HepG2 (cell line): ENCODE measurements at regions not wholly inside any gene's neighbourhood (a gene's known extent, or its start where the extent isn't known, plus 50 kb on each side); places are given as distances from the start of the nearest gene placed in this dataset.

ENCODE experiments used
- ATAC-seq: fragments of 200-7000 bp; cut with Tn5 transposase; 3 replicates; pipeline ENCODE4 v1.9.1; 2020; ENCODE audit warnings: mild to moderate bottlenecking, moderate library complexity
- BruUV-seq: library from RNA; stranded (reverse); fragments of 400-500 nt; replicated peaks from 2 replicates; lab custom pipeline; 2021; lab: Mats Ljungman, UMichigan
- CTCF ChIA-PET: fragments of 300-600 bp; formaldehyde crosslinking; extraction: SDS; loops from one replicate; lab custom pipeline; 2021; ENCODE audit warnings: low total read pairs, inconsistent platforms, low intra/inter-chr PET ratio; lab: Yijun Ruan, JAX
- POLR2A ChIA-PET: fragments of 350-600 bp; sonication (Branson Sonifier 250); formaldehyde crosslinking; loops from one replicate; lab custom pipeline; 2020; ENCODE audit warnings: antibody characterized with exemption, inconsistent platforms; lab: Yijun Ruan, JAX
- DNase-seq: peaks from one replicate; pipeline ENCODE4 v3.0.0-alpha.2; 2015; ENCODE audit warnings: low spot score
- FAIRE-seq: peaks from 3 replicates; lab custom pipeline; 2011; peaks lifted over from hg19 to GRCh38; lab: Jason Lieb, UNC
- H2AFZ ChIP-seq: one replicate; pipeline ENCODE4 v1.6.1; 2011; ENCODE audit warnings: low read length, inconsistent platforms
- H3K27ac ChIP-seq: fragments of 300-600 bp; 3 replicates; pipeline ENCODE4 v1.8.0; 2011; ENCODE audit warnings: mixed run types, mild to moderate bottlenecking, mixed read lengths, low read length, inconsistent platforms; ENCODE audit not compliant: insufficient read depth; ENCODE audit errors: extremely low read length
- H3K27me3 ChIP-seq, 2 experiments: fragments of 200-600 bp in 1 of 2; 2 replicates in 1 of 2; 3 replicates in 1 of 2; pipeline versions ENCODE4 v1.6.0 to v1.8.0; 2011; ENCODE audit warnings: low read length in 2 of 2, mild to moderate bottlenecking in 2 of 2, moderate library complexity in 2 of 2, inconsistent platforms in 1 of 2; ENCODE audit not compliant: insufficient read depth in 2 of 2, control insufficient read depth in 1 of 2
- H3K36me3 ChIP-seq, 2 experiments: fragments of 200-600 bp in 1 of 2; replicated peaks in 1 of 2; 2 replicates in 1 of 2; 3 replicates in 1 of 2; pipeline versions ENCODE4 v1.5.1 to v1.8.0; 2011; ENCODE audit warnings: low read length in 2 of 2, inconsistent platforms in 1 of 2; ENCODE audit not compliant: insufficient read depth in 2 of 2, control insufficient read depth in 1 of 2
- H3K4me1 ChIP-seq: 2 replicates; pipeline ENCODE4 v1.5.1; 2012; ENCODE audit warnings: low read length, inconsistent platforms; ENCODE audit not compliant: insufficient read depth
- H3K4me2 ChIP-seq: 2 replicates; pipeline ENCODE4 v1.6.0; 2011; ENCODE audit warnings: low read depth, low read length, inconsistent platforms
- H3K4me3 ChIP-seq, 3 experiments: fragments of 200-600 bp in 1 of 3; sonication (generic), shearing (Covaris generic) in 1 of 3; replicated peaks in 1 of 3; 2 replicates each; pipeline ENCODE4 v1.5.1; 2011 to 2016; ENCODE audit warnings: low read length in 3 of 3, inconsistent platforms in 2 of 3, low read depth in 2 of 3, mild to moderate bottlenecking in 2 of 3, control low read depth in 1 of 3, mixed read lengths in 1 of 3; ENCODE audit not compliant: insufficient read depth in 1 of 3
- H3K79me2 ChIP-seq: one replicate; pipeline ENCODE4 v1.6.1; 2011; ENCODE audit warnings: low read length, inconsistent platforms; ENCODE audit not compliant: insufficient read depth
- H3K9ac ChIP-seq: 2 replicates; pipeline ENCODE4 v1.6.0; 2011; ENCODE audit warnings: mild to moderate bottlenecking, low read depth, low read length, inconsistent platforms; ENCODE audit not compliant: insufficient read depth
- H3K9me3 ChIP-seq: 2 replicates; pipeline ENCODE4 v1.5.1; 2012; ENCODE audit warnings: mild to moderate bottlenecking, low read length
- H4K20me1 ChIP-seq: 2 replicates; pipeline ENCODE4 v1.6.0; 2011; ENCODE audit warnings: inconsistent platforms, mild to moderate bottlenecking, low read length, moderate library complexity; ENCODE audit not compliant: insufficient read depth
- ARID4A ChIP-seq: sonication (generic); formaldehyde crosslinking; IDR thresholded peaks from 2 replicates; pipeline ENCODE4 v1.5.0; 2020; ENCODE audit warnings: mild to moderate bottlenecking, missing genetic modification reagents, borderline replicate concordance
- ELK4 ChIP-seq: sonication (generic); formaldehyde crosslinking; IDR thresholded peaks from 2 replicates; pipeline ENCODE4 v1.9.0; 2021; ENCODE audit warnings: missing genetic modification reagents, borderline replicate concordance
- KLF11 ChIP-seq: IDR thresholded peaks from 2 replicates; pipeline ENCODE4 v1.6.1; 2016; ENCODE audit warnings: missing compliant biosample characterization
- ZNF142 ChIP-seq: sonication (generic); formaldehyde crosslinking; IDR thresholded peaks from 2 replicates; pipeline ENCODE4 v1.4.0; 2020; ENCODE audit warnings: missing genetic modification reagents
- ZNF431 ChIP-seq: sonication (generic); formaldehyde crosslinking; IDR thresholded peaks from 2 replicates; pipeline ENCODE4 v1.9.0; 2022; ENCODE audit warnings: missing genetic modification reagents, low read depth, mild to moderate bottlenecking, borderline replicate concordance
- WGBS: methylation state at CpG from one replicate; pipeline ENCODE4 v1.1.6; 2017; ENCODE audit warnings: low lambda C conversion rate; 5-methylcytosine and 5-hydroxymethylcytosine counted together
- in situ Hi-C: cut with HindIII; loops from 2 replicates; pipeline ENCODE4 v1.10.0; 2017; ENCODE audit warnings: low pct_unique_long_range_greater_than_20kb; ENCODE audit not compliant: extremely low pct_ligation_motif_present
- intact Hi-C: fragments of 100-400 bp; cut with micrococcal nuclease; formaldehyde crosslinking; loops from one replicate; pipeline ENCODE4 v1.10.0; 2022; ENCODE audit not compliant: unreplicated experiment

- in situ Hi-C loops (no loop called here), intact Hi-C loops (no loop called here)
- ATAC-seq = no peak
- no peak for TF ChIP-seq ZNF431 (CRISPR knock-in tag)
- WGBS = 31% methylated on average over 3 of the region's 3 CpGs
- Histone ChIP-seq H3K4me3 (no peak overlapping the region), H3K9ac (no peak overlapping the region), H3K4me1 (peaks cover 12% of the 10 kb centered on the region), H3K4me2 (no peak overlapping the region), H4K20me1 (no peaks in the 10 kb centered on the region), H3K27ac (no peak overlapping the region), H3K79me2 (no peaks in the 10 kb centered on the region), H2AFZ (no peak overlapping the region), H3K36me3 (no peaks in the 10 kb centered on the region), H3K9me3 (no peaks in the 10 kb centered on the region), H3K27me3 (no peaks in the 10 kb centered on the region)
- ChIA-PET POLR2A (no interaction called here), CTCF (no interaction called here)
- no TSS peak for BruUV-seq
- no peak for DNase-seq
- FAIRE-seq = no peak
Observed at GRCh38 chr9:87781331-87781730, 55.4 kb downstream of the CTSL start.

- Histone ChIP-seq H2AFZ (no peak overlapping the region), H3K27ac (no peak overlapping the region), H3K79me2 (no peaks in the 10 kb centered on the region)
- CTCF ChIA-PET = no interaction called here
- POLR2A ChIA-PET = no interaction called here
- no peak for TF ChIP-seq ARID4A (CRISPR knock-in tag)
- no peak for TF ChIP-seq ELK4 (CRISPR knock-in tag)
- no peak for TF ChIP-seq ZNF142 (CRISPR knock-in tag)
- no peak for TF ChIP-seq KLF11
- TF ChIP-seq, all 625 proteins: peak for 0
- Histone ChIP-seq H3K27me3 (no peaks in the 10 kb centered on the region), H3K4me3 (no peak overlapping the region), H3K36me3 (no peaks in the 10 kb centered on the region), H3K4me2 (no peak overlapping the region), H3K4me1 (peaks cover 12% of the 10 kb centered on the region), H3K9ac (no peak overlapping the region), H4K20me1 (no peaks in the 10 kb centered on the region), H3K9me3 (no peaks in the 10 kb centered on the region)
- in situ Hi-C loops (no loop called here), intact Hi-C loops (no loop called here)
- no TSS peak for BruUV-seq
- ATAC-seq = no peak
- WGBS = 28% methylated on average over 4 of the region's 4 CpGs
- DNase-seq = no peak
- FAIRE-seq = no peak
Observed at GRCh38 chr9:87783180-87783579, 57.3 kb downstream of the CTSL start.
